C4-2B (cell line): ENCODE measurements at regions not wholly inside any gene's neighbourhood (a gene's known extent, or its start where the extent isn't known, plus 50 kb on each side); places are given as distances from the start of the nearest gene placed in this dataset.

Experiments used
- ZFX ChIP-seq: fragments of 450-650 bp; IDR thresholded peaks from 2 replicates; pipeline ENCODE4 v1.6.1; 2017
- TF ChIP-seq, protein P1 (sequence below): fragments of 450-650 bp; conservative IDR thresholded peaks from 2 replicates; pipeline ENCODE4 v1.5.1; 2017; ENCODE audit warnings: mild to moderate bottlenecking

GRCh38 chr17:72274614-72275013, 153.8 kb downstream of the SOX9 start:
- TF ChIP-seq, protein P1, sequence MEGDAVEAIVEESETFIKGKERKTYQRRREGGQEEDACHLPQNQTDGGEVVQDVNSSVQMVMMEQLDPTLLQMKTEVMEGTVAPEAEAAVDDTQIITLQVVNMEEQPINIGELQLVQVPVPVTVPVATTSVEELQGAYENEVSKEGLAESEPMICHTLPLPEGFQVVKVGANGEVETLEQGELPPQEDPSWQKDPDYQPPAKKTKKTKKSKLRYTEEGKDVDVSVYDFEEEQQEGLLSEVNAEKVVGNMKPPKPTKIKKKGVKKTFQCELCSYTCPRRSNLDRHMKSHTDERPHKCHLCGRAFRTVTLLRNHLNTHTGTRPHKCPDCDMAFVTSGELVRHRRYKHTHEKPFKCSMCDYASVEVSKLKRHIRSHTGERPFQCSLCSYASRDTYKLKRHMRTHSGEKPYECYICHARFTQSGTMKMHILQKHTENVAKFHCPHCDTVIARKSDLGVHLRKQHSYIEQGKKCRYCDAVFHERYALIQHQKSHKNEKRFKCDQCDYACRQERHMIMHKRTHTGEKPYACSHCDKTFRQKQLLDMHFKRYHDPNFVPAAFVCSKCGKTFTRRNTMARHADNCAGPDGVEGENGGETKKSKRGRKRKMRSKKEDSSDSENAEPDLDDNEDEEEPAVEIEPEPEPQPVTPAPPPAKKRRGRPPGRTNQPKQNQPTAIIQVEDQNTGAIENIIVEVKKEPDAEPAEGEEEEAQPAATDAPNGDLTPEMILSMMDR: no peak
- TF ChIP-seq ZFX: no peak
